Astrocyte of the spinal cord (primary cell): ENCODE measurements at regions not wholly inside any gene's neighbourhood (a gene's known extent, or its start where the extent isn't known, plus 50 kb on each side); places are given as distances from the start of the nearest gene placed in this dataset.
A peak's percentile ranks its signal among the peaks of the same experiment; 100 is the strongest.

Source experiments
- DNase-seq: peaks from one replicate; pipeline ENCODE4 v3.0.0; 2011; ENCODE audit warnings: low read depth, low spot score
- H3K4me3 ChIP-seq: 2 replicates; pipeline ENCODE4 v1.5.1; 2011; ENCODE audit warnings: low read depth, mild to moderate bottlenecking, low read length, moderate library complexity
- CTCF ChIP-seq: IDR thresholded peaks from 2 replicates; pipeline ENCODE4 v1.5.1; 2012; ENCODE audit warnings: low read depth, mild to moderate bottlenecking, low read length, inconsistent platforms
- in situ Hi-C: cut with HindIII; loops from 2 replicates; pipeline ENCODE4 v1.10.0; 2017; ENCODE audit warnings: low sequenced_read_pairs

DNA sequence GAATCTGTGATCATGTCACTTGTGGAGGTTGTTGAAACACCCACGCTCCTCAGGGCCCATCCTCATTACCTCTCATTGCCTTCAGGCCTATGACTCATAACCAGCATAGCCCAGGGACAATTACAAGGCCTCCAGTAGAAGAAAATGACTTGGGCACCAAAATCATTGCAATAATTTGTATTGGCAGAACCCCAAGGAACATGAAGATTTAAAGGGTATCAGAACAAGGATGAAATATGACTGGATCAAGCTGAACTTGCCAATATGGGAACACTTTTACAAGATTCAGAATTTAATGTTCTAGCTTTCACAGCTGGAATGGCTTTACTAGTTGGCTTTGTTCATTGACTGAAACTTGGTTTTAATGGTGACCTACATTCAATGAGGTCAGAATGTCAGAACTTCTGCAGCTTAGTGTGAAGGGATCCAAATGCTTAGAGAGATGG is 156.4 kb downstream of the COPS8 start:
- TF ChIP-seq CTCF: no peak
- H3K4me3 ChIP-seq: no peak overlapping the region
- no peak for DNase-seq
- in situ Hi-C loops: no loop called here

DNA sequence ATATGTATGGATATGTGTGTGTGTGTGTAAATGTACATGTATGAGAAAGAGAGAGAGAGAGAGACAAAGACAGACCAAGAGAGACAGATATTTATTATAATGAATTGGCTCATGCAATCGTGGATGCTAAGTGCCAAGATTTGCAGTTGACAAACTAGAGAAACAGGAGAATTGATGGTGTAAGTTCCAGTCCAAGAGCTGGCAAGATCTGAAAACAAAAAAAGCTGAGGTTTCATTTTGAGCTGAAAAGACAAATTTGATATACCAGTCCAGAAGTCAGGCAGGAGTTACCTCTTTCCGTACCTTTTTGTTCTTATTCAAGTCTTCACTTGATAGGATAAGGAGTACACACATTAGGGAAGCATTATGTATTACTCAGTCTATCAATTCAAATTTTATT is 157.8 kb downstream of the COPS8 start:
- no peak for TF ChIP-seq CTCF
- in situ Hi-C loops: no loop called here
- H3K4me3 ChIP-seq: no peak overlapping the region
- DNase-seq: no peak

DNA sequence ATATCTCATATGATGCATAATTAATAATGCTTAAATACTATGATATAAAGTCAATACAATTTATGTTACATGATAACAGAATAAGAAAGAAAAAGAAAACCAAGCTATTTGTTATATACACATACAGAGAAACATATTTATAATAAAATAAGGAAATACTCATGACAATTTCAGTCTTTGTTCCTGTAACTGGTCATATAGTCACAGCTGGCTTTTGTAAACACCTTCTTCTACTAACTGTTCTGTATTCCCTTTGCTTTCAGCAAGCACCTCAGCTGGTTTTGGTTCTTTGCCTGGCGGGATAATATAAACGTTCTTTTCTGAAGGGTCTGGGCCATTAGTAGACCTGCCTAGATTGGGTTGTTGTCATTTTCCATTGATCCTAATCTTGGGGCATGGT is 158.5 kb downstream of the COPS8 start:
- H3K4me3 ChIP-seq: no peak overlapping the region
- no peak for TF ChIP-seq CTCF
- in situ Hi-C loops: no loop called here
- DNase-seq: no peak

DNA sequence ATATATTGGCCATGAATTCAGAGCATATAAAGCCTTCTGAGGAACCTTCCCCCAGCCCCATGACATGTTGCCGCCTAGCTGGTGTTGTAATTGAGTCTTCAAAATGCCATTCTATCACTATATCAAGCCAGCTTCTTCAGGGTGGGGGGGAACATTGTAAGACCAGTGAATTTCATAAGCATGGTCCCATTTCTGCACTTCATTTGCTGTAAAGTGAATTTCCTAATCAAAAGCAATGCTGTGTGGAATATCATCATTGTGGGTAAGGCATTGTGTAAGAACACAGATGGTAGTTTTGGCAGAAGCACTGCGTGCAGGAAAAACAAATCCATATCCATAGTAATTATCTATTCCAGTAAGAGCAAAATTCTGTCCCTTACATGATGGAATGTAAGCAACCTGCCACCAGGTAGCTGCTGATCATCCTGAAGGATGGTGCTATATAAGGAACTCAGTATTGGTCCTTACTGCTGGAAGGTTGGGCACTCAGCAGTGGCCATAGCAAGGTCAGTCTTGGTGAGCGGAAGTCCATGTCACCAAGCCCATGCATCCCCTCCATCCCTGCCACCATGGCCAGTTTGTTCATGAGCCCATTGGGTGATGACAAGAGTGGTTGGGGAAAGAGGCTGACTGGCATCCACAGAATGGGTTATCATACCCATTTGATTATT is 159.4 kb downstream of the COPS8 start:
- H3K4me3 ChIP-seq: no peak overlapping the region
- TF ChIP-seq CTCF: no peak
- in situ Hi-C loops: no loop called here
- DNase-seq: peak; percentile 57

GRCh38 chr2:237250599-237250998 is 163.4 kb downstream of the COL6A3 start:
- no peak for TF ChIP-seq CTCF
- H3K4me3 ChIP-seq: no peak overlapping the region
- in situ Hi-C loops: no loop called here
- DNase-seq: no peak

DNA sequence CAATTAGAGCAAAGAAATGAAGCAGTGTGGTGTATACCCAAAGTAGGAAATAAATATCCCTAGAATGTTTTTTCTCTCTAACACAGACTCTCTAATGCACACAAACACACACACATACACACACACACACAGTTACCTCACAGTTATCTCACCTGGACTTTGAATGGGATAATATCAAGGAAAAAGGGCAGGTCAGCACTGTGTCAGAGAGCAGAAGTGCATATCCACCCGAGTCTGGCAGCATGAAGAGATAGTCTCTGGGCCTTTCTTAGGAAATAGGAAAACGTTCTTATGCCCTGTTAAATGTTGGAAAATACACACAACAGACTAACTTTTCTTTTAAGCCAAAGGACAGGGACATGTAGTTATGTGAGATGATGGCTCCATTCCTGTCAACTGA is 162.0 kb downstream of the COL6A3 start:
- no peak for TF ChIP-seq CTCF
- DNase-seq: no peak
- no peak overlapping the region for H3K4me3 ChIP-seq
- in situ Hi-C loops: no loop called here
